NCI-H2196 (cell line): ENCODE measurements at regions not wholly inside any gene's neighbourhood (a gene's known extent, or its start where the extent isn't known, plus 50 kb on each side); places are given as distances from the start of the nearest gene placed in this dataset.

Experiments
- DNase-seq: peaks from one replicate; lab custom pipeline; 2025; ENCODE audit not compliant: unreplicated experiment; lab: John Stamatoyannopoulos, UW

GRCh38 chr14:98965076-98965475 lies 306.9 kb downstream of the BCL11B start:
- DNase-seq = no peak

GRCh38 chr14:98966016-98966415 lies 306.0 kb downstream of the BCL11B start:
- no peak for DNase-seq

- no peak for DNase-seq
Observed at GRCh38 chr14:98966475-98967162, 305.4 kb downstream of the BCL11B start.

- DNase-seq = no peak
Observed at GRCh38 chr14:98974113-98974512, 297.9 kb downstream of the BCL11B start.

- no peak for DNase-seq
Observed at GRCh38 chr14:98976271-98976670, 295.7 kb downstream of the BCL11B start.

GRCh38 chr14:98977451-98977850 lies 294.5 kb downstream of the BCL11B start:
- no peak for DNase-seq

- no peak for DNase-seq
Observed at GRCh38 chr14:98982986-98983385, 289.0 kb downstream of the BCL11B start.

GRCh38 chr14:98984027-98984718 lies 287.8 kb downstream of the BCL11B start:
- no peak for DNase-seq

GRCh38 chr14:98984719-98985041 lies 287.3 kb downstream of the BCL11B start:
- no peak for DNase-seq

GRCh38 chr14:98993818-98994217 lies 278.2 kb downstream of the BCL11B start:
- no peak for DNase-seq

- no peak for DNase-seq
Observed at GRCh38 chr14:98994561-98994960, 277.4 kb downstream of the BCL11B start.

GRCh38 chr14:98997526-98998205 lies 274.3 kb downstream of the BCL11B start:
- DNase-seq = no peak

GRCh38 chr14:98999345-98999744 lies 272.7 kb downstream of the BCL11B start:
- no peak for DNase-seq

GRCh38 chr14:98999901-99000300 lies 272.1 kb downstream of the BCL11B start:
- DNase-seq = no peak

- DNase-seq = no peak
Observed at GRCh38 chr14:99001241-99001640, 270.8 kb downstream of the BCL11B start.

- DNase-seq = no peak
Observed at GRCh38 chr14:99003646-99004045, 268.4 kb downstream of the BCL11B start.

GRCh38 chr14:99004112-99004511 lies 267.9 kb downstream of the BCL11B start:
- no peak for DNase-seq

GRCh38 chr14:99006276-99006675 lies 265.7 kb downstream of the BCL11B start:
- DNase-seq = no peak

- DNase-seq = no peak
Observed at GRCh38 chr14:99007795-99008194, 264.2 kb downstream of the BCL11B start.

- no peak for DNase-seq
Observed at GRCh38 chr14:99009871-99010270, 262.1 kb downstream of the BCL11B start.

- no peak for DNase-seq
Observed at GRCh38 chr14:99011385-99011784, 260.6 kb downstream of the BCL11B start.

GRCh38 chr14:99012703-99013102 lies 259.3 kb downstream of the BCL11B start:
- no peak for DNase-seq
